ENCODE measurements at regions not wholly inside any gene's neighbourhood (a gene's known extent, or its start where the extent isn't known, plus 50 kb on each side); places are given as distances from the start of the nearest gene placed in this dataset.

DNA sequence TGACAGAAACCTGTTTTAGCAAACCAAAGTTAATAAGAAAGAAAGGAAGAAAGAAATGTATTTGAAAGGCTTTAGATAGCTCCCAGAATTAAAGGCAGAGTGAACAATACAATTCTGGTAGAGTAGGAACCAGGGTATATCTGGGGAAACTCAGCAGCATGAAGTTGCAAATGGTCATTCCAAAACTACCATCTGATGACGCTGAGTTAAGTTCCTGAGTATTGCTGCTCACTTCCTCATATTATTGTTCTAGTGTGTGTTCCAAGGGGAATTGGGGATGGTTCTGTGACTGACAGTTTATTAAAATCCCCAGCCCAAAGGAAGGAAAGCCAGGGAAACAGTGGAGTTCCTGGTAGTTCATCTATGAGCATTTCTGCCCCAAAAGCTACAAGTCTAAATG lies 88.3 kb upstream of the FRMD4B start:
- no CpG with 5 or more reads among the region's 1 CpG for WGBS (ENCODE audit: insufficient coverage)
- no peak overlapping the region for H3K4me2 ChIP-seq (replicated peaks; ENCODE audit: extremely low read depth, low read length, poor library complexity, severe bottlenecking)

DNA sequence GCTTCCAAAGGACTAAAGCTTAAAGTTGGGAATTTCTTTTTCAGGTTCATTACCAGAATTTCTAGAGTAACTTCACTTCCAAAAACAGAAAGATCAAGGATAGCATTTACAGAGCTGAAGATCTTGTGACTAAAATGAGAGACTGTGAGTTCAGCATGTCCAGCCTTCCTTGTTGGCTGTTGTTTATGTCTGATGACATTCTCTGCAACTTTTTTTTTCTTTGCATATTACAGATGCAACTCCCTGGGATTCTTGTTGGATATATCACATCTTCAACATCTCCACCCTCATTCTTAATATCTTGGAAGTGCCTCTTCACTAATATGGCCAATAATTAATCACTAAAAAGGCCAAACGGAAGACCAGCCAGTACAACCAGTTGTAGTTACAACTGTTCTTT lies 86.2 kb upstream of the FRMD4B start:
- DNase-seq = no peak
- Mint-ChIP-seq H3K9me3 (peaks cover 0 to 4% (median 0%) of the 10 kb centered on the region in 7 donors), H3K4me3 (no peak overlapping the region), H3K36me3 (no peaks in the 10 kb centered on the region), H3K4me1 (peaks cover 12% of the 10 kb centered on the region), H3K27me3 (ENCODE audit: low read depth in 3 of 3) (peaks cover 0 to 2% (median 0%) of the 10 kb centered on the region in 3 donors), H3K27ac (no peak overlapping the region)
- intact Hi-C loops (cut with micrococcal nuclease) = no loop called here
- Histone ChIP-seq H3K9me3 (replicated peaks in 1 of 2; ENCODE audit: control insufficient read depth in 1 of 2, insufficient read depth in 1 of 2, low read length in 2 of 2) (no peaks in the 10 kb centered on the region), H3K4me2 (replicated peaks; ENCODE audit: extremely low read depth, low read length, poor library complexity, severe bottlenecking) (no peak overlapping the region), H3K9ac (ENCODE audit: insufficient read depth, low read length, poor library complexity, severe bottlenecking) (no peak overlapping the region), H3K27me3 (ENCODE audit: control insufficient read depth in 2 of 2, insufficient read depth in 2 of 2, low read length in 2 of 2) (no peaks in the 10 kb centered on the region), H4K20me1 (ENCODE audit: insufficient read depth, low read length) (no peaks in the 10 kb centered on the region), H3K27ac (ENCODE audit: low read depth in 1 of 2, low read length in 2 of 2) (no peak overlapping the region), H3K79me2 (ENCODE audit: insufficient read depth, low read length) (no peaks in the 10 kb centered on the region), H2AFZ (ENCODE audit: insufficient read depth, low read depth, low read length, poor library complexity, severe bottlenecking) (no peak overlapping the region), H3K36me3 (replicated peaks in 1 of 2; ENCODE audit: control insufficient read depth in 1 of 2, insufficient read depth in 2 of 2, low read length in 2 of 2) (no peaks in the 10 kb centered on the region), H3K4me1 (ENCODE audit: control insufficient read depth in 1 of 2, insufficient read depth in 2 of 2, low read length in 2 of 2) (peaks cover 6 to 7% of the 10 kb centered on the region in 2 donors), H3K4me3 (replicated peaks in 1 of 3; ENCODE audit: low read depth in 2 of 3, low read length in 3 of 3) (no peak overlapping the region)
- TF ChIP-seq, protein P1, sequence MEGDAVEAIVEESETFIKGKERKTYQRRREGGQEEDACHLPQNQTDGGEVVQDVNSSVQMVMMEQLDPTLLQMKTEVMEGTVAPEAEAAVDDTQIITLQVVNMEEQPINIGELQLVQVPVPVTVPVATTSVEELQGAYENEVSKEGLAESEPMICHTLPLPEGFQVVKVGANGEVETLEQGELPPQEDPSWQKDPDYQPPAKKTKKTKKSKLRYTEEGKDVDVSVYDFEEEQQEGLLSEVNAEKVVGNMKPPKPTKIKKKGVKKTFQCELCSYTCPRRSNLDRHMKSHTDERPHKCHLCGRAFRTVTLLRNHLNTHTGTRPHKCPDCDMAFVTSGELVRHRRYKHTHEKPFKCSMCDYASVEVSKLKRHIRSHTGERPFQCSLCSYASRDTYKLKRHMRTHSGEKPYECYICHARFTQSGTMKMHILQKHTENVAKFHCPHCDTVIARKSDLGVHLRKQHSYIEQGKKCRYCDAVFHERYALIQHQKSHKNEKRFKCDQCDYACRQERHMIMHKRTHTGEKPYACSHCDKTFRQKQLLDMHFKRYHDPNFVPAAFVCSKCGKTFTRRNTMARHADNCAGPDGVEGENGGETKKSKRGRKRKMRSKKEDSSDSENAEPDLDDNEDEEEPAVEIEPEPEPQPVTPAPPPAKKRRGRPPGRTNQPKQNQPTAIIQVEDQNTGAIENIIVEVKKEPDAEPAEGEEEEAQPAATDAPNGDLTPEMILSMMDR (IDR thresholded peaks at IDR 0.05) = no peak
- WGBS (ENCODE audit: insufficient coverage) = 100% methylated on average over 1 of the region's 1 CpG

More for the DNA sequence above, 88.3 kb upstream of the FRMD4B start:
- peaks cover 2 to 6% (median 4%) of the 10 kb centered on the region in 7 donors for H3K9me3 Mint-ChIP-seq
- H3K27me3 ChIP-seq (ENCODE audit: control insufficient read depth in 2 of 2, insufficient read depth in 2 of 2, low read length in 2 of 2) = no peaks in the 10 kb centered on the region
- intact Hi-C loops (cut with micrococcal nuclease) = no loop called here
- H3K9ac ChIP-seq (ENCODE audit: insufficient read depth, low read length, poor library complexity, severe bottlenecking) = no peak overlapping the region
- H2AFZ ChIP-seq (ENCODE audit: insufficient read depth, low read depth, low read length, poor library complexity, severe bottlenecking) = no peak overlapping the region
- no peak overlapping the region for H3K4me3 Mint-ChIP-seq
- H3K79me2 ChIP-seq (ENCODE audit: insufficient read depth, low read length) = no peaks in the 10 kb centered on the region
- TF ChIP-seq, protein P1 (IDR thresholded peaks at IDR 0.05) = no peak
- H3K4me1 ChIP-seq (ENCODE audit: control insufficient read depth in 1 of 2, insufficient read depth in 2 of 2, low read length in 2 of 2) = peaks cover 6 to 7% of the 10 kb centered on the region in 2 donors
- H3K27ac Mint-ChIP-seq = peak overlapping the region in 3 of 7 donors; percentile 6 to 42 (median 24)
- H4K20me1 ChIP-seq (ENCODE audit: insufficient read depth, low read length) = no peaks in the 10 kb centered on the region
- no peaks in the 10 kb centered on the region for H3K9me3 ChIP-seq (replicated peaks in 1 of 2; ENCODE audit: control insufficient read depth in 1 of 2, insufficient read depth in 1 of 2, low read length in 2 of 2)
- no peak overlapping the region for H3K4me3 ChIP-seq (replicated peaks in 1 of 3; ENCODE audit: low read depth in 2 of 3, low read length in 3 of 3)
- H3K36me3 ChIP-seq (replicated peaks in 1 of 2; ENCODE audit: control insufficient read depth in 1 of 2, insufficient read depth in 2 of 2, low read length in 2 of 2) = no peaks in the 10 kb centered on the region
- peaks cover 12% of the 10 kb centered on the region for H3K4me1 Mint-ChIP-seq
- peak overlapping the region in 1 of 2 donors; percentile 10 for H3K27ac ChIP-seq (ENCODE audit: low read depth in 1 of 2, low read length in 2 of 2)
- no peaks in the 10 kb centered on the region for H3K36me3 Mint-ChIP-seq
- DNase-seq = peak in 2 of 3 donors; percentile 3 to 43
- peaks cover 0 to 2% (median 0%) of the 10 kb centered on the region in 3 donors for H3K27me3 Mint-ChIP-seq (ENCODE audit: low read depth in 3 of 3)

Measured in CD14-positive monocyte (primary cell).